Right atrium auricular region (tissue), 2 donors: ENCODE measurements at regions not wholly inside any gene's neighbourhood (a gene's known extent, or its start where the extent isn't known, plus 50 kb on each side); places are given as distances from the start of the nearest gene placed in this dataset.

Experiments used
- DNase-seq: peaks from one replicate; pipeline ENCODE4 v3.0.0-alpha.2; 2019; ENCODE audit warnings: low spot score
- H3K27ac ChIP-seq, 2 donors: fragments of 200-600 bp; sonication (generic); 1 replicate in 1 of 2; 2 replicates in 1 of 2; pipeline ENCODE4 v1.5.1; 2016 to 2019
- H3K27me3 ChIP-seq, 2 donors: fragments of 200-600 bp; sonication (generic); one replicate each; pipeline versions ENCODE4 v1.5.1 to v1.6.0; 2017 to 2019
- H3K36me3 ChIP-seq: fragments of 200-600 bp; sonication (generic); one replicate; pipeline ENCODE4 v1.5.1; 2016
- H3K4me1 ChIP-seq, 2 donors: fragments of 200-600 bp; sonication (generic); one replicate each; pipeline versions ENCODE4 v1.5.1 to v1.6.0; 2017 to 2019
- H3K4me3 ChIP-seq, 2 donors: fragments of 200-600 bp; sonication (generic); 1 replicate in 1 of 2; 2 replicates in 1 of 2; pipeline ENCODE4 v1.5.1; 2017 to 2019; ENCODE audit warnings: mild to moderate bottlenecking in 1 of 2, moderate library complexity in 1 of 2
- H3K9me3 ChIP-seq, 2 donors: fragments of 200-600 bp; sonication (generic); one replicate each; pipeline ENCODE4 v1.5.1; 2019
- CTCF ChIP-seq, 2 donors: fragments of 200-600 bp; sonication (generic); IDR thresholded peaks; one replicate each; pipeline ENCODE4 v1.5.1; 2019; ENCODE audit warnings: antibody characterized with exemption in 2 of 2

- no peaks in the 10 kb centered on the region for H3K27me3 ChIP-seq
- H3K9me3 ChIP-seq: no peaks in the 10 kb centered on the region
- peaks cover 0 to 24% of the 10 kb centered on the region in 2 donors for H3K4me1 ChIP-seq
- DNase-seq: no peak
- H3K36me3 ChIP-seq: no peaks in the 10 kb centered on the region
- H3K27ac ChIP-seq: no peak overlapping the region
- H3K4me3 ChIP-seq: no peak overlapping the region
- TF ChIP-seq CTCF (IDR thresholded peaks at IDR 0.05): no peak
These were observed 130.4 kb upstream of the MON1B start for GRCh38 chr16:77060614-77061013.

- no peak for TF ChIP-seq CTCF (IDR thresholded peaks at IDR 0.05)
- H3K4me3 ChIP-seq: no peak overlapping the region
- no peaks in the 10 kb centered on the region for H3K36me3 ChIP-seq
- H3K27me3 ChIP-seq: no peaks in the 10 kb centered on the region
- H3K27ac ChIP-seq: no peak overlapping the region
- H3K9me3 ChIP-seq: no peaks in the 10 kb centered on the region
- peaks cover 0 to 37% of the 10 kb centered on the region in 2 donors for H3K4me1 ChIP-seq
- DNase-seq: no peak
These were observed 127.9 kb upstream of the MON1B start for GRCh38 chr16:77062878-77063675.

GRCh38 chr16:77063676-77064016 lies 127.3 kb upstream of the MON1B start:
- no peak for TF ChIP-seq CTCF (IDR thresholded peaks at IDR 0.05)
- Histone ChIP-seq H3K27me3 (no peaks in the 10 kb centered on the region), H3K4me3 (no peak overlapping the region), H3K27ac (no peak overlapping the region), H3K9me3 (no peaks in the 10 kb centered on the region), H3K4me1 (peaks cover 0 to 37% of the 10 kb centered on the region in 2 donors), H3K36me3 (no peaks in the 10 kb centered on the region)
- no peak for DNase-seq

GRCh38 chr16:77064037-77064436 lies 127.0 kb upstream of the MON1B start:
- DNase-seq: no peak
- Histone ChIP-seq H3K4me3 (no peak overlapping the region), H3K27me3 (no peaks in the 10 kb centered on the region), H3K4me1 (peaks cover 0 to 37% of the 10 kb centered on the region in 2 donors), H3K9me3 (no peaks in the 10 kb centered on the region), H3K27ac (no peak overlapping the region), H3K36me3 (no peaks in the 10 kb centered on the region)
- no peak for TF ChIP-seq CTCF (IDR thresholded peaks at IDR 0.05)

GRCh38 chr16:77066896-77067496 lies 124.0 kb upstream of the MON1B start:
- Histone ChIP-seq H3K36me3 (no peaks in the 10 kb centered on the region), H3K27ac (no peak overlapping the region), H3K4me3 (no peak overlapping the region), H3K27me3 (no peaks in the 10 kb centered on the region), H3K9me3 (no peaks in the 10 kb centered on the region), H3K4me1 (peaks cover 0 to 37% of the 10 kb centered on the region in 2 donors)
- TF ChIP-seq CTCF (IDR thresholded peaks at IDR 0.05): no peak
- DNase-seq: no peak
